ENCODE measurements at regions not wholly inside any gene's neighbourhood (a gene's known extent, or its start where the extent isn't known, plus 50 kb on each side); places are given as distances from the start of the nearest gene placed in this dataset.

- no peak for TF ChIP-seq CTCF (IDR thresholded peaks at IDR 0.05)
- no peak for TF ChIP-seq POLR2A (IDR thresholded peaks at IDR 0.05)
Observed at GRCh38 chr4:53713296-53713695, 122.0 kb upstream of the LNX1 start.
